GM10248 (cell line): ENCODE measurements at regions not wholly inside any gene's neighbourhood (a gene's known extent, or its start where the extent isn't known, plus 50 kb on each side); places are given as distances from the start of the nearest gene placed in this dataset.

Experiments
- CTCF ChIA-PET: fragments of 300-600 bp; sonication (Branson Sonifier 250); formaldehyde crosslinking; extraction: SDS; loops from one replicate; lab custom pipeline; 2021; ENCODE audit warnings: antibody characterized with exemption; lab: Yijun Ruan, JAX
- POLR2A ChIA-PET: fragments of 350-650 bp; sonication (Branson Sonifier 250); formaldehyde crosslinking; extraction: SDS; loops from one replicate; lab custom pipeline; 2020; ENCODE audit warnings: antibody characterized with exemption; lab: Yijun Ruan, JAX
- DNase-seq: peaks from one replicate; pipeline ENCODE4 v3.0.0; 2012; ENCODE audit errors: extremely low spot score
- TF ChIP-seq, protein P1 (sequence below): IDR thresholded peaks from 2 replicates; pipeline ENCODE4 v1.5.1; 2012; ENCODE audit warnings: mild to moderate bottlenecking, low read depth; ENCODE audit errors: extremely low read depth, missing control alignments, control extremely low read depth

DNA sequence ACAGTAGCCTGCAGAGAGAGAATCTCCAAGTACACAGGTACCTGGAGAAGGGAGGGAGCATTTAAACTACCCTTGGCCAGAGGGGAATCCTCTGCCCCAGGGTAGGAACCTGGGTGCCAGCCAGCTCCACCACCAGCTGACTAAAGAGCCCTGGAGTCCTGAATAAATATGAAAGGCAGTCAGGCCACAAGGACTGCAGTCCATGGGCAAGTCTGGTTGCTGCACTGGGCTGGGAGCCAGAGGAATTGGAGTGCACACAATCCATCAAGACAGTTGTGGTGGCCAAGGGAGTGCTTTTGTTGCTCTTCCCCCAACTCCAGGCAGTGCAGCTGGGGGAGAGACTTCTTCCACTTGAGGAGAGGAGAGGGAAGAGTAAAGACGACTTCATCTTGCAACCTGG lies 172.5 kb downstream of the HNRNPD start:
- CTCF ChIA-PET: interaction anchor here (0.6 to 2.1 kb wide), 8 partner anchors 8 to 813 kb away, joined by 3 to 8 read pairs (median 4); no protein-coding TSS in a partner anchor
- POLR2A ChIA-PET: no interaction called here
- no peak for DNase-seq
- TF ChIP-seq, protein P1, sequence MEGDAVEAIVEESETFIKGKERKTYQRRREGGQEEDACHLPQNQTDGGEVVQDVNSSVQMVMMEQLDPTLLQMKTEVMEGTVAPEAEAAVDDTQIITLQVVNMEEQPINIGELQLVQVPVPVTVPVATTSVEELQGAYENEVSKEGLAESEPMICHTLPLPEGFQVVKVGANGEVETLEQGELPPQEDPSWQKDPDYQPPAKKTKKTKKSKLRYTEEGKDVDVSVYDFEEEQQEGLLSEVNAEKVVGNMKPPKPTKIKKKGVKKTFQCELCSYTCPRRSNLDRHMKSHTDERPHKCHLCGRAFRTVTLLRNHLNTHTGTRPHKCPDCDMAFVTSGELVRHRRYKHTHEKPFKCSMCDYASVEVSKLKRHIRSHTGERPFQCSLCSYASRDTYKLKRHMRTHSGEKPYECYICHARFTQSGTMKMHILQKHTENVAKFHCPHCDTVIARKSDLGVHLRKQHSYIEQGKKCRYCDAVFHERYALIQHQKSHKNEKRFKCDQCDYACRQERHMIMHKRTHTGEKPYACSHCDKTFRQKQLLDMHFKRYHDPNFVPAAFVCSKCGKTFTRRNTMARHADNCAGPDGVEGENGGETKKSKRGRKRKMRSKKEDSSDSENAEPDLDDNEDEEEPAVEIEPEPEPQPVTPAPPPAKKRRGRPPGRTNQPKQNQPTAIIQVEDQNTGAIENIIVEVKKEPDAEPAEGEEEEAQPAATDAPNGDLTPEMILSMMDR: no peak

DNA sequence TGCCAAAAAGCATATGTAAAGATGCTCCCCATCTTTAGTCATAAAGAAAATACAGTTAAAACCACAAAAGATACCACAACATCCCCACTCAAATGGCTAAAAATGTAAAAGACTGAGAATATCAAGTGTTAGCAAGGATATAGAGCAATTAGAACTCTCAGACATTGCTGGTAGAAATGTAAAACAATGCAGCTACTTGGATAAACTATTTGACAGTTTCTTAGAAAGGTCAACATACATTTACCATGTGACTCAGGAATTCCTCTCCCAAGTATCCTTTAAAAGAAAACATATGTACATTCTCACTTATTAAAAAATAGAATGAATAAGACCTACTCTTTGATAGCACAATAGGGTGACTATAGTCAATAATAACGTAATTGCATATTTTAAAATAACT lies 173.7 kb downstream of the HNRNPD start:
- ChIA-PET CTCF (no interaction called here), POLR2A (no interaction called here)
- DNase-seq: no peak
- TF ChIP-seq, protein P1: no peak

DNA sequence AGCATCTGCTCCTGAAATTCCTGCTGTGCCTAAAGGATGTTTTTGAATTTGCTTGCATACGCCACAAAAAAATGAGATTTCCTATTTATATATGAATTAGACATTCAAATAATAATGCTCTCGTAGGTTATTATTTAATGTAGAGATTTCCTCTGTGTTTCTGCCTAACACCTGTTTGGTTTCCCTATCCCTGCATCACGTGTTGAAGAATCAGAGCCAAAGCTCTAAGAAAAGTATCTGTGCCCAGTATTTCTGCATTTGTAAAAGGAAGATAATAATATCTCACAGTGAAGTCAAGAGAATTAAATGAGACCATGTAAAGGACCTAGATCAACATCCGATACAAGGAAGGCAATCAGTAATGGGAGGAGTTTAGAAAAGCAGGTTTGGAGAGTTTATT lies 179.5 kb downstream of the HNRNPD start:
- ChIA-PET POLR2A (no interaction called here), CTCF (no interaction called here)
- DNase-seq: no peak
- TF ChIP-seq, protein P1: no peak

DNA sequence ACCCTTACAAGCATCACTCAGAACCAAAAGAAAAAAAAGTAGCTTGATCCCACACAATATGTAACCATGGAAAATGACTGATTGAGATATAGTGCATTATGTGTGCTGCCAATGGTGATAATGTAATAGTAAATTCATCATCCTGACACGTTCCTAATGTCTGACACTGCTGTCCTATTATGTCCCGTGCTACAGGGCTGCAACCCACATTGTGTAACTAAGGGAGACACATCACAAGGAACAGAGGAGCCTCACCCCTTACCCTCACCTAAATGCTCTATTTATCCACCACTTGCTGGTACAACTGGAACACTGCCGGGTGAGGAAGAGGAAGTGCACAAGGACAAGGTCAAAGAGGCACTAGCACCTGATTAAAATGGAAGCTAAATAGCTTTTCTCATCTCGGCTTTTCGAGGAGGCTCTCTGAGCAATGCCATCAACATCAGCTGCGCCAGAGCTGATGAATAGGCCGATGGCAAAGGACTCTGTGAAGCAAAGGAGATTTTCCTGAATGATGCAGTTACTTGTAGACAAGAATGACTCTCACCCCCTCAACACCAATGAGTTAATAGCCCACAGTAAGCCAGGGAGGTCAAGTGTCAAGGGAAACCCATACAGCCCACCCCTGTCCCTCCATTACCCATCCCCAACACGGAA lies 181.6 kb downstream of the HNRNPD start:
- ChIA-PET CTCF (interaction anchor here (1.3 to 2.6 kb wide), 3 partner anchors 9 to 16 kb away, joined by 3 to 10 read pairs (median 3); no protein-coding TSS in a partner anchor), POLR2A (no interaction called here)
- TF ChIP-seq, protein P1: no peak
- no peak for DNase-seq

DNA sequence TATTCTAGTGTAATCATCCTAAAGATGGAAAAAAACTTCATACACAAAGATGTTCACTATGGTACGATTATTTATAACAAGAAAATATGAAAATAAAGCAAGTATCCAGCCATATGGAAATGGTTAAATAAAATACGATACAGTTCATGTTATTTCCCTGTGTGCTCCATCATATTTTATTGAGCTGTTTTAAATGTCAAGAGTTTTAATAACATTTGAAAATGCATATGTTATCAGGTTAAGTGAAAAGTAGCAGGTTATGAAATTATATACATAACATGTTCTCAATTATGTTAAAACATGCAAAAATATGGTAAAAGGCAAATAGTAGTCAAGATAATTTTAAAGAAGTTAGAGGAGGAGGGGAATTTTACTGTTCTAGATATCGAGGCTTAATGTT lies 192.0 kb downstream of the HNRNPD start:
- no peak for DNase-seq
- TF ChIP-seq, protein P1: no peak
- POLR2A ChIA-PET: no interaction called here
- CTCF ChIA-PET: no interaction called here

DNA sequence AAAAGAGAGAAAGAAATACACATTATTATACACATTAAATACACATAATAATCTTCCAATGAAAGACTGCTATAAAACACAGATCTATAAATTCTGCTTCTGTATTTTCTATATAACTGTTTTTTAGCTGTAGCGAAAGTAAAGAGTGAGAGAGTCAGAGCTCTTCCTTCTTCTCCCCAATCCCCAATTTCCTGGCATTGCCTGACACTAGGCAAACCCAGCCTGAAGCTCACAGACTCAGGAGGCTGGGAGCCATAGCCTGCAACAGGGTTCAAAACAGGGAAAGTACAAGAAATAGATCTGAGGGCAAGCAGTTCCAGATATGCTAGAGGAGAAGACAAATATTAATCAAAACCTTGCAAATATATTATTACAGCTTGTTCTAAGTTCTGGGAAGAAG lies 201.6 kb downstream of the HNRNPD start:
- ChIA-PET POLR2A (no interaction called here), CTCF (no interaction called here)
- TF ChIP-seq, protein P1: no peak

More for the DNA sequence above, 201.6 kb downstream of the HNRNPD start:
- DNase-seq: no peak
